HG03442 (cell line): ENCODE measurements at regions not wholly inside any gene's neighbourhood (a gene's known extent, or its start where the extent isn't known, plus 50 kb on each side); places are given as distances from the start of the nearest gene placed in this dataset.
"Not testable (repeated sequence)": the region's sequence is repeated elsewhere in the genome, so short reads cannot be mapped to it uniquely, and the experiment has no call there.

Experiments
- ATAC-seq: cut with Tn5 transposase; IDR thresholded peaks from one replicate; pipeline ENCODE4 v1.9.1; 2021; ENCODE audit warnings: mild to moderate bottlenecking, moderate library complexity; ENCODE audit not compliant: unreplicated experiment

- ATAC-seq = not testable (repeated sequence)
Measured at GRCh38 chr5:174648618-174649017, 75.8 kb upstream of the MSX2 start.

DNA sequence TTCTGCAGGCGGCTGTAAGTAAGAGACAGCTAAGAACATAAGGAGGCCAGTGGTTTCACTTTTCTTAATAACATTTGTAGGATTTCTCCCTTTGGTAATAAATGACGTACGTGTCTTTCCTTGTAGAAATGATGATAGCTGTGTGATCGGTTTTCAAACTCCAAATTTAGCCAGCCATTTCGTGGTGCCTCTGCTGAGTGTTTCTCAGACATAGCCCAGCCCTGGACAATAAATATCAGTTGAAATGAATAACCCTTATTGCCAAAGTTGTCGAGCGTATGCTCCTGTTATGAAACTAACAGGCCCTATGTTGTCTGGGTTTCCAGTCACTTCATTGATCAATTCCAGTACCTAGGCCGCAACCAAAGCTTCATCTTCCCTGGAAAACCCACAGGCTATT, 75.0 kb upstream of the MSX2 start:
- no peak for ATAC-seq

DNA sequence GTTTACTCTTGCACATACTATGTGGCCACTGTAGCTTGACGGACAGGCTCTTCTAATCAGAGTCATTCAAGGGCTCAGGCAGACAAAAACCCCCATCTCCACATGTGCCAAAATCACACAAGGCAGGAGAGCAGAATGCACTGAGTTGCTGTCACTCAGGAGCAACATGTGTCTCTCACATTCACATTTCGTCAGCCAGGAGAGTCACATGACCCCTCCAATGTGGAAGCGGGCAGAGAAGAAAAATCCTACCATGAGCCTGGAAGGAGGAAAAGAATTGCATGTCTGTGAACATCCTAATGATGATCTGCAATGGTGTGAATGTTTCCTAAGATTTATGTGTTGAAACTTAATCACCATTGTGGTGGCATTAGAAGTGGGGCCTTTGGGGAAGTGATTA, 69.9 kb upstream of the MSX2 start:
- ATAC-seq = no peak

GRCh38 chr5:174655351-174655750, 69.0 kb upstream of the MSX2 start:
- no peak for ATAC-seq

- ATAC-seq = no peak
Measured at GRCh38 chr5:174664180-174664850, 60.1 kb upstream of the MSX2 start.

GRCh38 chr5:174665347-174665746, 59.0 kb upstream of the MSX2 start:
- ATAC-seq = no peak

- ATAC-seq = no peak
Measured at GRCh38 chr5:174667526-174667925, 56.9 kb upstream of the MSX2 start.

DNA sequence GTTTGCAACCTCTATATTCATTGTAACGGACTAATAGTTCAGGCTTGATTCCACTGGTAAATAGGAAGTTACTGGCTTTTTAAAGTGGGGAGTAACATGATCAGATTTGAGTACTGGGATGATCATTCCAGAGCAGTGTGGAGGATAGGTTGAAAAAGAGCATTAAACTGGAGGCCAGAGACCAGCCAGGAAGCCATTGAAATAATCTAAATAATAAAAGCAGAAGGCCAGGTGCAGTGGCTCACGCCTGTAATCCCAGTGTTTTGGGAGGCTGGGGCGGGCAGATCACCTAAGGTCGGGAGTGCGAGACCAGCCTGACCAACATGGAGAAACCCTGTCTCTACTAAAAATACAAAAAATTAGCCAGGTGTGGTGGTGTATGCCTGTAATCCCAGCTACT, 56.0 kb upstream of the MSX2 start:
- no peak for ATAC-seq
